ENCODE measurements at regions not wholly inside any gene's neighbourhood (a gene's known extent, or its start where the extent isn't known, plus 50 kb on each side); places are given as distances from the start of the nearest gene placed in this dataset.

DNA sequence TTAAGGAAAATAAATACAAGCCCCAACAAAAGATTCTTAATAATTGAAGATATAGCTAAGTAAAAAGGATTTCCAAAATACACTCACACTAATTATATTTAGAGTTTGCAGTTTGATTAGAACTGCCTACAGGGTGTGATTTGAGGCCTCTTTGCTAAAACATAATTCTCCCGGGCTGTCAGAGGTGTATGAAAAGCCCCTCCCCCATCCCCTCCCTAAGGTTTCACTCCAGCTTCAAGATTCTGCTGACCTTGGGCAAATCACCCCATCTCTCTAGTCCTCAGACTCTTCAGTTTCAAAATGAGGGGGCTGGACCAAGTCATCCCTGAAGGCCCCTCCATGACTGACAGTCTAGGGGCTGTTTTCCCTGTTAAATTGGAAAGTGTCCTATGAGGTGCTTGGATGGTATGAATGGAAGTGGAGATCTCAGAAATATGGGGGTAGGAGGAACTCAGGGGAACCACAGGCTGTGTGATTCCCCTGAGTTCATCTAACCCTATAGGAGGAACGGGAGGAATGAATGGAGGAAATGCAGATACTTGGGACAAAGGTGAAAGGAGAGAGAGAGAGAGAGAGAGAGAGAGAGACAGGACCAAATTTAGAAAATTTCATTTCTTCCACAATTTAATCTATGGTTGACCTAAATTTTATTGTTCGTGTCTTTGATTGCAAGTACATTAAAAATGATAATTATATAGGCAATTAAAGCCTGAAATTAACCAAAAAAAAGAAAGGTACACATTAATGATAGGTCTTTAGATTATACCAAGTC is 107.5 kb downstream of the SPP2 start:
- TF ChIP-seq, protein P1, sequence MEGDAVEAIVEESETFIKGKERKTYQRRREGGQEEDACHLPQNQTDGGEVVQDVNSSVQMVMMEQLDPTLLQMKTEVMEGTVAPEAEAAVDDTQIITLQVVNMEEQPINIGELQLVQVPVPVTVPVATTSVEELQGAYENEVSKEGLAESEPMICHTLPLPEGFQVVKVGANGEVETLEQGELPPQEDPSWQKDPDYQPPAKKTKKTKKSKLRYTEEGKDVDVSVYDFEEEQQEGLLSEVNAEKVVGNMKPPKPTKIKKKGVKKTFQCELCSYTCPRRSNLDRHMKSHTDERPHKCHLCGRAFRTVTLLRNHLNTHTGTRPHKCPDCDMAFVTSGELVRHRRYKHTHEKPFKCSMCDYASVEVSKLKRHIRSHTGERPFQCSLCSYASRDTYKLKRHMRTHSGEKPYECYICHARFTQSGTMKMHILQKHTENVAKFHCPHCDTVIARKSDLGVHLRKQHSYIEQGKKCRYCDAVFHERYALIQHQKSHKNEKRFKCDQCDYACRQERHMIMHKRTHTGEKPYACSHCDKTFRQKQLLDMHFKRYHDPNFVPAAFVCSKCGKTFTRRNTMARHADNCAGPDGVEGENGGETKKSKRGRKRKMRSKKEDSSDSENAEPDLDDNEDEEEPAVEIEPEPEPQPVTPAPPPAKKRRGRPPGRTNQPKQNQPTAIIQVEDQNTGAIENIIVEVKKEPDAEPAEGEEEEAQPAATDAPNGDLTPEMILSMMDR (IDR thresholded peaks at IDR 0.05; ENCODE audit: insufficient read depth, low read length), result no peak
- TF ChIP-seq POLR2AphosphoS5 (IDR thresholded peaks at IDR 0.05; ENCODE audit: low read depth) (no peak), GABPA (IDR thresholded peaks at IDR 0.05; ENCODE audit: low read depth) (no peak), SPI1 (IDR thresholded peaks at IDR 0.05; ENCODE audit: borderline replicate concordance, low read depth) (no peak)
- TF ChIP-seq, protein P2, sequence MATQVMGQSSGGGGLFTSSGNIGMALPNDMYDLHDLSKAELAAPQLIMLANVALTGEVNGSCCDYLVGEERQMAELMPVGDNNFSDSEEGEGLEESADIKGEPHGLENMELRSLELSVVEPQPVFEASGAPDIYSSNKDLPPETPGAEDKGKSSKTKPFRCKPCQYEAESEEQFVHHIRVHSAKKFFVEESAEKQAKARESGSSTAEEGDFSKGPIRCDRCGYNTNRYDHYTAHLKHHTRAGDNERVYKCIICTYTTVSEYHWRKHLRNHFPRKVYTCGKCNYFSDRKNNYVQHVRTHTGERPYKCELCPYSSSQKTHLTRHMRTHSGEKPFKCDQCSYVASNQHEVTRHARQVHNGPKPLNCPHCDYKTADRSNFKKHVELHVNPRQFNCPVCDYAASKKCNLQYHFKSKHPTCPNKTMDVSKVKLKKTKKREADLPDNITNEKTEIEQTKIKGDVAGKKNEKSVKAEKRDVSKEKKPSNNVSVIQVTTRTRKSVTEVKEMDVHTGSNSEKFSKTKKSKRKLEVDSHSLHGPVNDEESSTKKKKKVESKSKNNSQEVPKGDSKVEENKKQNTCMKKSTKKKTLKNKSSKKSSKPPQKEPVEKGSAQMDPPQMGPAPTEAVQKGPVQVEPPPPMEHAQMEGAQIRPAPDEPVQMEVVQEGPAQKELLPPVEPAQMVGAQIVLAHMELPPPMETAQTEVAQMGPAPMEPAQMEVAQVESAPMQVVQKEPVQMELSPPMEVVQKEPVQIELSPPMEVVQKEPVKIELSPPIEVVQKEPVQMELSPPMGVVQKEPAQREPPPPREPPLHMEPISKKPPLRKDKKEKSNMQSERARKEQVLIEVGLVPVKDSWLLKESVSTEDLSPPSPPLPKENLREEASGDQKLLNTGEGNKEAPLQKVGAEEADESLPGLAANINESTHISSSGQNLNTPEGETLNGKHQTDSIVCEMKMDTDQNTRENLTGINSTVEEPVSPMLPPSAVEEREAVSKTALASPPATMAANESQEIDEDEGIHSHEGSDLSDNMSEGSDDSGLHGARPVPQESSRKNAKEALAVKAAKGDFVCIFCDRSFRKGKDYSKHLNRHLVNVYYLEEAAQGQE (IDR thresholded peaks at IDR 0.05; ENCODE audit: insufficient replicate concordance, low read depth), result no peak
